Middle frontal gyrus (tissue), 1 donor: ENCODE measurements at regions not wholly inside any gene's neighbourhood (a gene's known extent, or its start where the extent isn't known, plus 50 kb on each side); places are given as distances from the start of the nearest gene placed in this dataset.
"Not testable (repeated sequence)": the region's sequence is repeated elsewhere in the genome, so short reads cannot be mapped to it uniquely, and the experiment has no call there.

Experiments used
- DNase-seq: peaks from one replicate; pipeline ENCODE4 v3.0.0-alpha.2; 2015; ENCODE audit warnings: low spot score; ENCODE audit errors: extremely low spot score

GRCh38 chr22:23439581-23439980 is 140.5 kb downstream of the IGLL1 start:
- not testable (repeated sequence) for DNase-seq

GRCh38 chr22:23438216-23438615 is 141.9 kb downstream of the IGLL1 start:
- DNase-seq = no peak

GRCh38 chr22:23437779-23438178 is 142.3 kb downstream of the IGLL1 start:
- DNase-seq = no peak

- DNase-seq = not testable (repeated sequence)
Measured at GRCh38 chr22:23437107-23437395, 143.0 kb downstream of the IGLL1 start.

GRCh38 chr22:23436354-23437106 is 143.6 kb downstream of the IGLL1 start:
- DNase-seq = not testable (repeated sequence)

- not testable (repeated sequence) for DNase-seq
Measured at GRCh38 chr22:23435186-23435585, 144.9 kb downstream of the IGLL1 start.

- not testable (repeated sequence) for DNase-seq
Measured at GRCh38 chr22:23434198-23434830, 145.8 kb downstream of the IGLL1 start.

GRCh38 chr22:23433127-23434005 is 146.7 kb downstream of the IGLL1 start:
- DNase-seq = not testable (repeated sequence)

GRCh38 chr22:23432719-23433118 is 147.4 kb downstream of the IGLL1 start:
- DNase-seq = not testable (repeated sequence)

- no peak for DNase-seq
Measured at GRCh38 chr22:23431337-23432072, 148.6 kb downstream of the IGLL1 start.

- not testable (repeated sequence) for DNase-seq
Measured at GRCh38 chr22:23424551-23425068, 155.5 kb downstream of the IGLL1 start.

GRCh38 chr22:23424031-23424430 is 156.1 kb downstream of the IGLL1 start:
- no peak for DNase-seq

GRCh38 chr22:23422281-23422680 is 157.8 kb downstream of the IGLL1 start:
- DNase-seq = not testable (repeated sequence)

GRCh38 chr22:23421300-23421699 is 158.8 kb downstream of the IGLL1 start:
- DNase-seq = not testable (repeated sequence)

- no peak for DNase-seq
Measured at GRCh38 chr22:23419931-23420330, 160.2 kb downstream of the IGLL1 start.

GRCh38 chr22:23419171-23419570 is 160.9 kb downstream of the IGLL1 start:
- DNase-seq = no peak

GRCh38 chr22:23418159-23418788 is 161.8 kb downstream of the IGLL1 start:
- no peak for DNase-seq

- DNase-seq = not testable (repeated sequence)
Measured at GRCh38 chr22:23417327-23417726, 162.8 kb downstream of the IGLL1 start.

- DNase-seq = not testable (repeated sequence)
Measured at GRCh38 chr22:23416169-23416690, 163.9 kb downstream of the IGLL1 start.

- no peak for DNase-seq
Measured at GRCh38 chr22:23415490-23415851, 164.6 kb downstream of the IGLL1 start.
